Hematopoietic multipotent progenitor cell (in vitro differentiated cells): ENCODE measurements at regions not wholly inside any gene's neighbourhood (a gene's known extent, or its start where the extent isn't known, plus 50 kb on each side); places are given as distances from the start of the nearest gene placed in this dataset.

Experiments used
- DNase-seq, 3 donors: peaks; one replicate each; pipeline ENCODE4 v3.0.0-alpha.2; 2011 to 2015; ENCODE audit warnings: low read depth in 2 of 3, low spot score in 2 of 3

- DNase-seq = no peak
Measured at GRCh38 chr15:97071668-97072067, 741.2 kb downstream of the NR2F2 start.

DNA sequence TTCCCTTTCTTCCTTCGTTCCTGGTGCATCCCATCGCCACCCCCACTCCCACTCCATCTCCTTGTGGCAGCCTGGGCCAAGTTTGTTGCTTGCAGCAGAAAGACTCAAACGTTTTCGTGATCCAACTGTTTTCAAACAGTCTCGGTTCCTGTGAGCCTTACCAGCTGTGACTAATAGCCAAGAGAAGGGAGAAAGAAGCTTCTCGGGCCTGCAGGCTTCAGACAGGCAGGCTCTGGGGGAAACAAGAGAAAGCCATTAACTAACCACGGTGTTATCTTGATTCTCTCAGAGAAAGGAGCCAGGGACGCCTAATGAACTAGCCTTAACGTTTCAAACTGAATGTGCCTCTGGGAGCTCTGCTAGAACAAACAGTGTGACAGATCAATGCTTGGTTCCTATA lies 742.0 kb downstream of the NR2F2 start:
- no peak for DNase-seq

DNA sequence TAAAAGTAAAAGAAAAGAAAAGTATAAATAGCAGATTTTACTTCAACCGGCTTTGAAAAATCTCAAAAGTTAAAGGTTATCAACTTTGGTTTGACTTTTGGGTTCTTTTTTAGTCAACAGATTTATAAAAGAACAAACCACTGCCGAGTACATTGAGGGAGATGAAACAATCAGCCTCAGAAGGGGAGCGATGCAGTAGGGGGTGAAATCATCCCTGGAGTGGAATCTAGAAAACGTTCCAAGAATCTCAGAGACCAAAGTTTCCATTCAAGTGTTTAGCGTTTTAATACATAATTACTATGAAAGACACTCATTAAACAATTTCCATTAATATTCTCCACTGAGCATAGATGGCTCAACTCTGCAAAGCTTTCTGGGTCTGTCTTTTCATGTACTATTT lies 745.5 kb downstream of the NR2F2 start:
- no peak for DNase-seq

DNA sequence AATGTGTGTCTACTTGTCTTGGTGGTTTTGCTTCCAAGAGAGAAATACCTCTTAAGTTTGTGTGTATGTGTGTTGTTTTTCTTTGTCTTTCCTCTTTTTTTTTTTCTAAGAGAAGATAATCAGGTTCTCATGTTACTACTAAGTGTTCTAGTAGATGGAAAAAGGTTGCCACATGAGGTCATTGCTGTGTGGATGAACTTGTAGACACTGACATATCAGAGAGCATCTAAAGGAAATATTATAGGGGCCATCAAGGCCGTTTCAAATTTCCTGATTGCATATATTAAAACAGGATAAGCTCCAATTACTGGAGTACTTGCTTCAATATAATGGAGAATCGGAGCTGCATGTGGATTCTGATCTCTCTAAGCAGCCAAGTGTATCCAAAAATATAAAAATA lies 747.5 kb downstream of the NR2F2 start:
- no peak for DNase-seq

DNA sequence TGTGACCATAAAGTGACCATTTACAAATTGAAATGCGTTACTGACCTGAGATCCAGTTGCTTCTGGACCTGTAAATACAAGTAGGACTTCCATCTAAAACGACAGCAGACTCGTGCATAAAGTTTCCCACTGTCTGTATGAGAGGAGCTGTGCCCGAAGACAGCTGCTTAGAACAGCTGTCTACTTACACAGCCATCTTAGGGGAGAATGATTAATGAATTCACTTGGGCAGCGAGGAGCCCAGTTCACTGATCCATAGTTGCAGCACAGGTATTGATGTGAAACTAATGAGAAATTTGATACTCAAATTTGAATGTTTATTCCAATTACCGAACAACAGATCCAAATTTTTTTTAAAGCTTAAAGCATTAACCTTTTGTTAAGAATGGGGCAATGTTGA lies 748.1 kb downstream of the NR2F2 start:
- DNase-seq = no peak

GRCh38 chr15:97081666-97082226 lies 751.2 kb downstream of the NR2F2 start:
- no peak for DNase-seq

DNA sequence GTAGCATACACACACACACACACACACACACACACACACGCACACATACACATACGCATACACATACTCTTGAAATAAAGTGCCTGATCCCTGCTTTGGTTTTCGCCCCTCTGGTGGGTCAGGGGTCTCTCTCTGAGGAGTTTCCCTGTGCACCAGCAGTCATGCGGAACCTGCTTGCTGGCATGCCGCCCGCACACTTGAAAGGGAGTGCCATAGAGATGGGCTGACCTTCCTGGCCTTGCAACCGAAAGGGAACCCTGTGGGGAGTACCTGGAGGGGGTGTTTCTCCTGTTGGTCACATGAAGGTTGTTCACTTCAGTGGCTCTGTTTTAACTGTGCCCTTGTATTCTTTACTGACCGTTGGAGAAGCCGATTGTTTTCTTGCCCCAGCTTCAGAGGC lies 752.3 kb downstream of the NR2F2 start:
- DNase-seq = no peak

DNA sequence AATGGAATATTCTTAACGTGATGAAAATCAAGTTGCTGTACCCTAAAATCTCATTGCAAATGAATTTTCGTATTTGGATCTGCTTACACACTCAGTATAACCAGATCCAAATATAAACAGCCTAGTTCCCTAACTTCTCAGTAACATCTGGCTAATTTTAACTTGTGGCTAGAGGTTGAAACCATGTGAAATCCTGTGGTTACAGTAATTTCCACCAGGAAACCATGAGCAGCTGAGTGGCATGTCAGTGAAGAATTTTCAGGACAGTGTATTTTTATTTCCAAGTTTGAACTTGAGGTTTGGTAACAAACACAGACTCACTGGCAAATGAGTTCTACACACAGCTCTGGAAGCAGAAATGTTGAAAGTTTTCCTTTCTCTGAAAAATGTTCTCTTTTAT lies 754.1 kb downstream of the NR2F2 start:
- no peak for DNase-seq

GRCh38 chr15:97085731-97086130 lies 755.2 kb downstream of the NR2F2 start:
- DNase-seq = no peak

DNA sequence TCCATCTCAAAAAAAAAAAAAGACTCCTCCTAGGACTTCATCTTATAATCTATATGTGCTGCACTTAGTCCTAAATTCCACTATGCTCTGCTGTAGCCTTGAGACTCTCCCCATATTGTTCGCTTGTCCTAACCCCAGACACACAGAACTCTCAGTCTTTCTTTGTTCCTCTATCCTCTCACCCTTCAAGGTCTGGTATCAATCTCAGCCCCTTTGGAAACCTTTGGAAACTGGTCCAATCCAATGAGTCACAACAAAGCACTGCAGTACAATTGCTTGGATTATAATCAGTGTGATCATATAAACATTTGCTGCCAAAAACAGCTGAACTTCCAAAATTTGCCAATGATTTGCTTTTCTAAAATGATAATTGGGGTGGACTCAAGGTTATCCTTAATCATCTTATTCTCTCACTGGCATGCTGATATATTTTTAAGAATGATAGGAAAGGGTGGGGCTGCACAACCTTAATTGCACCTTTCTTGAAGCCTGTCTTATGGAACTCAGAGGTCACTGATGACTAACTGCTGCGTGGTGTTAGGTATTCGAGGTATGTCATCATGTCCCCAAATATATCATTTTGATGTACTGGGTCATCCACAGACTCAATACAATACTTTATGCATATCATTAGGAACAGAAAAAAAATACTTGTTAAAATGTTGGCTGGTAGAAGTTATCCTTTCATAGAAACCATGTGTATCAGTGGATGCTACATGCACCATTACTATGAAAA lies 756.7 kb downstream of the NR2F2 start:
- no peak for DNase-seq

DNA sequence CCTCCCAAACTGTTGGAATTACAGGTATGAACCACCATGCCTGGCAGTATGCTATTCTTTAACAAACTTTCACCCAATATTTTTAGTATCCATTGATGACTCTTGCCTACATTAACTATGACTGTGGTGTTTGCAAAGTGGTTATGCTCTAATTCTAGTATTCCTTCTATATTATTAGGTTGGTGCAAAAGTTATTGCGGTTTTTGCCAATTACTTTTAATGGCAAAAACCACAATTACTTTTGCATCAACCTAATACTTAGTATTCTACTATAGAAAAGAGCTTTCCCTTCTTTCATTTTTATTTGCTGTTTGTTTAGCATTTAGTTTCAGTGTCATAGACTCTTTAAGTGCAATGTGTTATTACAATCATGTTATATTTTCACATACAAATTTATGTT lies 760.6 kb downstream of the NR2F2 start:
- no peak for DNase-seq

DNA sequence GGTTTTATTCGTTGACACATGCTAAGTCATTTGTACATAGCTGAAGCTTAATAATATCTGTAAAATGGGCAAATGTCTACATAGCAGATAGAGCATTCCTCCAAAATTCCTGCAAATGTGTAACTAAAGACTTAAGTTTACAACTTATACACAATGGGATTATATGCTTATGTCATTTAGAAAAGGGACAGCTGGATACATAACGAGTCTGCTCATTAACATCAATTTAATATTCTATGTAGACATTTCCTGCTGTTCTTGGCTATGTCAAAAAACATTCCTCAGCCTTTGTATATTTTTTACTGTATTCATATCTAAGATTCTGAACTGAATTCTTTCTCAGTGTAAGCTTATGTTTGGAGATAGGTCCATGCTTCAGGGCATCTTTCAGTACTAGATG lies 762.2 kb downstream of the NR2F2 start:
- DNase-seq = no peak

DNA sequence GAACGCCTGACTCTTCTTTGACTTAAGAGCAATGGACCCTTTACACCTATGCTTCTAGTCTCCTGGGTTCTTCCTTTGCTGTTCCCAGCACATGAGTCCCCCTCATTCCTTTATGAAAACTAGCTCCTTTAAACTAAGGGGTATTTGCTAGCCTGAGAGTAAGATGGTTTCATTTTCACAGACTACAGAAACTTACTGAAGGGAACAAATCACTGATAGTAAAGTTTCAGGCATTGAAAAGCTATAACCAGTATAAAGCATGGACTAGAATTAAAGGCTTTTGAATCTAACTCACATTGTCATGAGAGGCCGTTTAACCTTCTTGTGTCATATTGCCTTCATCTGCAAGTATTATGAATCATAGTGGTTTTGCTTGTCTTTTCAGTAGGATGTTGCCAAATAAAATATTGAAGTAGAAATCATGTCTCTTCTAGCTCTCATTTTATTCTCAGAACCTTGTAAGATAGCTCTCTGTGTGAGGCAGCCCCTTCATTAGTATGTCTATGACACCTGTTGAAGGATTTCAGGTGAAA lies 765.9 kb downstream of the NR2F2 start:
- no peak for DNase-seq

DNA sequence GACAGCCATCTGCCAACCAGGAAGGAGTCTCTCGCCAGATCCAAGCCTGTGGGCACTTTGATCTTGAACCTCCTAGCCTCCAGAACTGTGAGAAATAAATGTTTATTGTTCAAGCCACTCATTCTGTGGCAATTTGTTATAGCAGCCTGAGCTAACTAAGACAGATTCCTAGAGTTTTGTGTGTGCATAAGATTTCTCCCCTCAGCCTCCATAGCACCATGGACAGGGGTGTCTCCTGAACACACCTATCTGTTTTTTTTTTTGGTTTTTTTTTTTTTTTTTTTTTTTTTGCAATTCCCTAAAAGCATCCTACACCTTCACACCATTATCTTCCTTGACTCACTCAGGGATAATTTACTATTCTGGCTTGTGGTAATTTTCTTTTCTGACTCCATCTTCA lies 768.5 kb downstream of the NR2F2 start:
- DNase-seq = no peak

DNA sequence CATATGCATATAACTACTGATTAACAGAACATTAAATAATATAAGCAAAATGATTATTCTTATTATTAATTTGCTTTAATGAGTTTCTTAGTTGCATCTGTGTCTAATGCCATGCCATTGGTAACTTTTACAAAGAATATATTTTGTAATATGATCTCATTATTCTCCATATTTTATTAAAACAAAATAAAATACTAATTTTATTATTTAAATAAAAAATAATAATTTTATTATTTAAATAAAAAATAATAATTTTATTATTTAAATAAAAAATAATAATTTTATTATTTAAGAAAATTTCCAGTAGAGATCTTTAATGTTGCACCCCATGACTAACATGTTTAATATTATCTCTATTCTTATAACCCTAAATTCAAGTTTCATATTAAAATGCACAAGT lies 771.1 kb downstream of the NR2F2 start:
- DNase-seq = no peak

GRCh38 chr15:97114900-97115760 lies 784.6 kb downstream of the NR2F2 start:
- no peak for DNase-seq

DNA sequence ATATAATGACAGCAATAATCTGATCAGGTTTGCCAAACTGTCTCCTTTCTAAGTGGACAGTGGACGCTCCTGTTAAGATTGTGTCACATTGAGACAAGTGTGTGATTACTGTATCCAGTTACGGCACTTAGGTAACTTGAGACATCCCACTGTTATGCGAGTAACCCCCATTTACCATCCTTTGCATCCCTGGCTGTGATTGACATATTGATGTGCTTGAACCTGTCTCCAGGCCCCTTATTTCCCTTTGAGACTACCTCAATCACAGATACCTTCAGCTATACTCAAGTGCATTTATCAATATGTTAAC lies 785.2 kb downstream of the NR2F2 start:
- no peak for DNase-seq

DNA sequence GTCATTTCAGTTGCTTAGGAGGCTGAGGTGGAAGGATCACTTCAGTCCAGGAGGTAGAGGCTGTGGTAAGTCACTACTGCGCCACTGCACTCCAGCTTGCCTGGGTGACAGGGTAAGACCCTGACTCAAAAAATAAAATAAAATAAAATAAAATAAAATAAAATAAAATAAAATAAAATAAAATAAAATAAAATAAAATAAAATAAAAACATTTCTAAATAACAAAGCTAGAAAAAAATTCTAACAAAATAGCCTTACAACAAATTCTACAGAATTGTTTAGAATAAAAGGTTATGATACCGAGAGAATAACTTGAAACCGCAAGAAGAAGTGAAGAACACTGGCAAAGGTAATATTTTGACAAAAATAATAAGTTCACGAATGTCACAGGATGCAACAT lies 794.3 kb downstream of the NR2F2 start:
- no peak for DNase-seq

DNA sequence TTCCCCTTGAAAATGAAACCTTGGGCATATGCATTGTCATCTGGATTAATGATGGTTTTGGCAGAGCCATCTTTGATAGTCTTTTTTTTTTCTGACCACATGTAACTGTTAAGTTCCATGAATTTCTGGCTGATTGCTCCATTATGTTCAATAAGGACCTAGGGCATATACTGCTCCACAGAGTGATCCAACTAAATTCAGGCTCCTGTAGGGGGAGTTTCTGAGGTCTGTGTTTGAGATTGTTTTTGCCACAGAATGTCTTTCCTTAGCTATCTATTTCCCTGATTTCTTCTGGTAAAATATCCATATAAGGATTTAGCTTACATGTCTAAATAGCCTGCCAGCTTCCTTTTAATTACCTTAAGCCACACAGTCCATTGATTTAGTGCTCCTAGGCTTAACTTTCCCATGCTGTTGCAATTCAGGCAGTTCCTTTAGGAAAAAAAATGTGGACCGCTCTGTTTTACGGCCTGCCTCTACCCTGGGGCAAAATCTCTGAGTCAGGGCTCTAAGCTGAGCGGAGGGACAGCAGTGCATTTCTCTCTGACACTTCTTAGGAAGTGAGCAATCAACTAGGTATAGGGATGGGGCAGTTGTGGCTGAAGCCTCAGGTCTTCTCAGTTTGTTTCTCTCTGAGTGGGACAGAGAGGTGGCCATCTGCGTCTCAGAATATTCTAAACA lies 796.2 kb downstream of the NR2F2 start:
- DNase-seq = no peak

- no peak for DNase-seq
Measured at GRCh38 chr15:97129674-97130073, 799.2 kb downstream of the NR2F2 start.

DNA sequence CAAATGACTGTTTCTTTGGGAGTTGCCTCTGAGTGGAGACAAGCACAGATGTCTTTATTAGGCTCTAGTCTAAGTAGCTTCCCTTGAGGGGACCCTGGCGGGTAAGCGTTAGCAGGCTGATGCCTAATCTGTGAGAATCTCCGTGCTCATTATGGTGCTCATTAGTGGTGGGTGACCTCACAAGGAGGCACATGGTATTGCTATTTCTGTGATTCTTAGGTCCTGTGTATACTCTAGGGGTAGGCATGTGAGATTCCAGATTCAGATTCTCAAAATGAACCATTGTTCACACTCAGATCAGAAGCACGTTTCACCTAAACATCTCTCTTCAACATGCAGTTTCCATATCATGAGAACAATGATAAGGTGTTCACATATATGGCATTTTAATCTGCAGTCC lies 809.7 kb downstream of the NR2F2 start:
- DNase-seq = no peak
